Natural killer cell (primary cell): ENCODE measurements at regions not wholly inside any gene's neighbourhood (a gene's known extent, or its start where the extent isn't known, plus 50 kb on each side); places are given as distances from the start of the nearest gene placed in this dataset.

ENCODE experiments used
- ATAC-seq, 3 donors: fragments of 150-1000 bp in 2 of 3; fragments of 200-7000 bp in 1 of 3; cut with Tn5 transposase; 1 replicate in 1 of 3; 2 replicates in 2 of 3; pipeline ENCODE4 v1.10.0; 2021; ENCODE audit warnings: mild to moderate bottlenecking in 2 of 3, moderate library complexity in 2 of 3
- DNase-seq, 2 donors: peaks; one replicate each; pipeline versions ENCODE4 v3.0.0 to v3.0.0-alpha.2; 2013 to 2021; ENCODE audit warnings: mixed read lengths in 1 of 2
- H3K27ac ChIP-seq: one replicate; pipeline ENCODE4 v1.5.1; 2013; ENCODE audit warnings: mild to moderate bottlenecking, low read length
- H3K27me3 ChIP-seq: one replicate; pipeline ENCODE4 v1.6.1; 2013; ENCODE audit warnings: low read length; ENCODE audit not compliant: control insufficient read depth, insufficient read depth
- H3K36me3 ChIP-seq: one replicate; pipeline ENCODE4 v1.6.1; 2013; ENCODE audit warnings: low read length; ENCODE audit not compliant: control insufficient read depth, insufficient read depth
- H3K4me1 ChIP-seq: one replicate; pipeline ENCODE4 v1.6.1; 2013; ENCODE audit warnings: low read length; ENCODE audit not compliant: control insufficient read depth, insufficient read depth
- H3K4me3 ChIP-seq: one replicate; pipeline ENCODE4 v1.5.1; 2013; ENCODE audit warnings: low read length
- H3K9me3 ChIP-seq: one replicate; pipeline ENCODE4 v1.6.1; 2013; ENCODE audit warnings: low read length; ENCODE audit not compliant: control insufficient read depth, insufficient read depth
- H3K27ac Mint-ChIP-seq, 2 donors: one replicate each; pipeline ENCODE4 v1.8.0; 2022; ENCODE audit warnings: mild to moderate bottlenecking in 2 of 2, mixed read lengths in 2 of 2, moderate library complexity in 1 of 2
- H3K27me3 Mint-ChIP-seq, 2 donors: one replicate each; pipeline ENCODE4 v1.8.0; 2022; ENCODE audit warnings: low read depth in 2 of 2, mixed read lengths in 2 of 2
- H3K36me3 Mint-ChIP-seq: one replicate; pipeline ENCODE4 v1.8.0; 2022; ENCODE audit warnings: mixed read lengths
- H3K4me1 Mint-ChIP-seq, 2 donors: one replicate each; pipeline ENCODE4 v1.8.0; 2022; ENCODE audit warnings: mixed read lengths in 2 of 2
- H3K4me3 Mint-ChIP-seq: one replicate; pipeline ENCODE4 v1.8.0; 2022; ENCODE audit warnings: mild to moderate bottlenecking, moderate library complexity, mixed read lengths
- H3K9me3 Mint-ChIP-seq, 2 donors: one replicate each; pipeline ENCODE4 v1.8.0; 2022; ENCODE audit warnings: mixed read lengths in 2 of 2
- CTCF ChIP-seq: fragments of 200-600 bp; IDR thresholded peaks from one replicate; pipeline ENCODE4 v1.8.0; 2022; ENCODE audit warnings: antibody characterized with exemption
- WGBS: methylation state at CpG from one replicate; pipeline ENCODE4 v1.1.7; 2013; ENCODE audit warnings: missing lambda C conversion rate; ENCODE audit not compliant: insufficient coverage; 5-methylcytosine and 5-hydroxymethylcytosine counted together
- intact Hi-C: fragments of 100-400 bp; cut with micrococcal nuclease; formaldehyde crosslinking; loops from one replicate; pipeline ENCODE4 v1.14.2; 2022

GRCh38 chr4:18234108-18234507, 212.6 kb upstream of the LCORL start:
- Mint-ChIP-seq H3K27ac (no peak overlapping the region), H3K4me1 (no peaks in the 10 kb centered on the region), H3K9me3 (peaks cover 5 to 7% of the 10 kb centered on the region in 2 donors), H3K27me3 (no peaks in the 10 kb centered on the region), H3K4me3 (no peak overlapping the region), H3K36me3 (no peaks in the 10 kb centered on the region)
- intact Hi-C loops = no loop called here
- Histone ChIP-seq H3K36me3 (no peaks in the 10 kb centered on the region), H3K4me3 (no peak overlapping the region), H3K27me3 (no peaks in the 10 kb centered on the region), H3K9me3 (no peaks in the 10 kb centered on the region), H3K27ac (no peak overlapping the region), H3K4me1 (no peaks in the 10 kb centered on the region)
- no peak for ATAC-seq
- DNase-seq = no peak
- TF ChIP-seq CTCF = no peak

GRCh38 chr4:18231726-18232125, 210.2 kb upstream of the LCORL start:
- no peak for TF ChIP-seq CTCF
- ATAC-seq (no peak), DNase-seq (no peak)
- Mint-ChIP-seq H3K9me3 (peaks cover 7 to 10% of the 10 kb centered on the region in 2 donors), H3K27me3 (no peaks in the 10 kb centered on the region), H3K27ac (no peak overlapping the region), H3K4me1 (no peaks in the 10 kb centered on the region), H3K4me3 (no peak overlapping the region), H3K36me3 (no peaks in the 10 kb centered on the region)
- Histone ChIP-seq H3K36me3 (no peaks in the 10 kb centered on the region), H3K27ac (no peak overlapping the region), H3K4me3 (no peak overlapping the region), H3K4me1 (no peaks in the 10 kb centered on the region), H3K27me3 (no peaks in the 10 kb centered on the region), H3K9me3 (no peaks in the 10 kb centered on the region)
- intact Hi-C loops = no loop called here
- WGBS = 67% methylated on average over 1 of the region's 1 CpG

GRCh38 chr4:18227880-18228279, 206.3 kb upstream of the LCORL start:
- no peaks in the 10 kb centered on the region for H3K27me3 ChIP-seq
- H3K36me3 ChIP-seq = no peaks in the 10 kb centered on the region
- H3K4me3 ChIP-seq = no peak overlapping the region
- H3K36me3 Mint-ChIP-seq = no peaks in the 10 kb centered on the region
- no peaks in the 10 kb centered on the region for H3K4me1 Mint-ChIP-seq
- intact Hi-C loops = no loop called here
- 58% methylated on average over 1 of the region's 1 CpG for WGBS
- H3K27me3 Mint-ChIP-seq = no peaks in the 10 kb centered on the region
- ATAC-seq = no peak
- peaks cover 10 to 11% of the 10 kb centered on the region in 2 donors for H3K9me3 Mint-ChIP-seq
- no peaks in the 10 kb centered on the region for H3K4me1 ChIP-seq
- no peak for DNase-seq
- H3K27ac Mint-ChIP-seq = no peak overlapping the region
- no peak for TF ChIP-seq CTCF
- no peak overlapping the region for H3K4me3 Mint-ChIP-seq
- no peaks in the 10 kb centered on the region for H3K9me3 ChIP-seq
- H3K27ac ChIP-seq = no peak overlapping the region

- Histone ChIP-seq H3K9me3 (no peaks in the 10 kb centered on the region), H3K36me3 (no peaks in the 10 kb centered on the region), H3K4me3 (no peak overlapping the region), H3K4me1 (no peaks in the 10 kb centered on the region), H3K27me3 (no peaks in the 10 kb centered on the region), H3K27ac (no peak overlapping the region)
- Mint-ChIP-seq H3K27ac (no peak overlapping the region), H3K4me1 (no peaks in the 10 kb centered on the region), H3K36me3 (no peaks in the 10 kb centered on the region), H3K9me3 (peaks cover 5% of the 10 kb centered on the region in 2 donors), H3K4me3 (no peak overlapping the region), H3K27me3 (peaks cover 0 to 4% of the 10 kb centered on the region in 2 donors)
- TF ChIP-seq CTCF = no peak
- WGBS = 64% methylated on average over 5 of the region's 5 CpGs
- DNase-seq (no peak), ATAC-seq (no peak)
- intact Hi-C loops = no loop called here
These were observed 193.0 kb upstream of the LCORL start for GRCh38 chr4:18214411-18215055.
